A549 (cell line): ENCODE measurements at regions not wholly inside any gene's neighbourhood (a gene's known extent, or its start where the extent isn't known, plus 50 kb on each side); places are given as distances from the start of the nearest gene placed in this dataset.

Experiments used
- BCL3 ChIP-seq: fragments of >200 bp; sonication (Bioruptor Twin); formaldehyde crosslinking; IDR thresholded peaks from 3 replicates; pipeline ENCODE4 v1.6.1; 2016
- CHD2 ChIP-seq: fragments of 150-350 bp; IDR thresholded peaks from 2 replicates; pipeline ENCODE4 v1.6.1; 2014; ENCODE audit warnings: low read length; ENCODE audit not compliant: partially characterized antibody
- CTCF ChIP-seq: fragments of >200 bp; sonication (Bioruptor Twin); formaldehyde crosslinking; IDR thresholded peaks from 3 replicates; pipeline ENCODE4 v1.5.1; 2016
- EHMT2 ChIP-seq: fragments of 200-600 bp; sonication (generic); IDR thresholded peaks from 2 replicates; pipeline ENCODE4 v1.6.1; 2016; ENCODE audit warnings: antibody characterized with exemption, low read depth, mild to moderate bottlenecking, moderate library complexity
- EP300 ChIP-seq, 2 experiments: fragments of >200 bp; sonication (Bioruptor Twin); formaldehyde crosslinking; IDR thresholded peaks; 2 replicates in 1 of 2; 3 replicates in 1 of 2; pipeline ENCODE4 v1.6.1; 2016 to 2017
- JUNB ChIP-seq: fragments of >200 bp; sonication (Bioruptor Twin); formaldehyde crosslinking; IDR thresholded peaks from 2 replicates; pipeline ENCODE4 v1.6.1; 2016
- MAFK ChIP-seq: fragments of 450-650 bp; IDR thresholded peaks from 2 replicates; pipeline ENCODE4 v1.6.1; 2014; ENCODE audit not compliant: partially characterized antibody
- POLR2A ChIP-seq: IDR thresholded peaks from 2 replicates; pipeline ENCODE4 v1.6.1; 2012; ENCODE audit warnings: mild to moderate bottlenecking, low read length
- RARB ChIP-seq: fragments of 250-450 bp; sonication (Bioruptor Pico); IDR thresholded peaks from 2 replicates; pipeline ENCODE4 v1.8.0; 2021; ENCODE audit warnings: mild to moderate bottlenecking, moderate library complexity
- RCOR1 ChIP-seq: fragments of 150-350 bp; IDR thresholded peaks from 2 replicates; pipeline ENCODE4 v1.6.1; 2014; ENCODE audit warnings: antibody characterized with exemption, low read length, low read depth
- REST ChIP-seq: fragments of 200-600 bp; sonication (generic); IDR thresholded peaks from 2 replicates; pipeline ENCODE4 v1.6.1; 2016; ENCODE audit warnings: antibody characterized with exemption, mild to moderate bottlenecking, moderate library complexity
- SMC3 ChIP-seq: fragments of >200 bp; sonication (Bioruptor Twin); formaldehyde crosslinking; IDR thresholded peaks from 3 replicates; pipeline ENCODE4 v1.6.1; 2018; ENCODE audit warnings: inconsistent platforms
- USF2 ChIP-seq: fragments of 450-650 bp; IDR thresholded peaks from 2 replicates; pipeline ENCODE4 v1.6.1; 2014; ENCODE audit warnings: antibody characterized with exemption
- ZFP36 ChIP-seq: fragments of 450-650 bp; IDR thresholded peaks from 2 replicates; pipeline ENCODE4 v1.6.1; 2014; ENCODE audit warnings: borderline replicate concordance; ENCODE audit not compliant: partially characterized antibody

GRCh38 chr2:9693646-9694045 is 62.8 kb upstream of the YWHAQ start:
- TF ChIP-seq RARB (CRISPR knock-in tag) (no peak), CTCF (no peak), REST (no peak), CHD2 (no peak), POLR2A (no peak), EHMT2 (no peak), EP300 (IDR thresholded peaks at IDR 0.05) (no peak), BCL3 (no peak), RCOR1 (no peak), USF2 (no peak), JUNB (no peak), MAFK (no peak), ZFP36 (no peak), SMC3 (no peak)
